ENCODE measurements at regions not wholly inside any gene's neighbourhood (a gene's known extent, or its start where the extent isn't known, plus 50 kb on each side); places are given as distances from the start of the nearest gene placed in this dataset.
A peak's percentile ranks its signal among the peaks of the same experiment; 100 is the strongest.

DNA sequence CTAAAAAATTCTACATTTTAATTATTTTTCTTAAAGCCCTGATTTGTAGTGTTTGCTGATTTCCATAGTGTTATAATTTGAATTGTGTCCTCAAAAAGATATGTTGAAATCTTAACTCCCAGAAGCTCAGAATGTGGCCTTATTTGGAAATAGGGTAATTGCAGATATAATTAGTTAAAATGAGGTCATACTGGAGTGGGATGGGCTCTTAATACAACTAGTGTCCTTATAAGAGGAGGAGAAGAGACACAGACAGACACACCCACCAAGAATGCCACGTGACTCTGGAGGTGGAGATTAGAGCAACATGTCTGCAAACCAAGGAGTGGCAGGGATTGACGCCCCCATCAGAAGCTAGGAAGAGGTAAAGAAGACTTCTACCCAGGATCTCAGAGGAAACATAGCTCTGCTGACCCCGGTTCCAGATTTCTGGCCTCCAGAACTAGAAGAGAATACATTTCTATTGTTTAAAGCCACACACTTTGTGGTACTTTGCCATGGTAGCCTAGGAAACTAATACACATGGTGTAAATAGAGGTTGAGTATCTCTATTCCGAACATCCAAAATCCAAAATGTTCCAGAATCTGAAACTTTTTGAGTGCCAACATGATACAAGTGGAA is 70.5 kb upstream of the IRF2 start:
- peaks cover 0 to 8% (median 0%) of the 10 kb centered on the region in 11 experiments; a peak in 1 of 22 replicates for H3K9me3 ChIP-seq (replicated peaks in 1 of 11)
- TF ChIP-seq Cebpa-rat (IDR thresholded peaks at IDR 0.05): no peak
- no peak overlapping the region for H3K4me2 ChIP-seq
- no peak overlapping the region for H3K4me3 ChIP-seq
- no peak overlapping the region for H3K9ac ChIP-seq
- no peaks in the 10 kb centered on the region for H3K27me3 ChIP-seq
- H4K20me1 ChIP-seq: no peaks in the 10 kb centered on the region
- no peak overlapping the region for H3K27ac ChIP-seq
- H3K4me1 ChIP-seq: peaks cover 13 to 25% (median 19%) of the 10 kb centered on the region in 10 experiments
- H3K36me3 ChIP-seq: no peaks in the 10 kb centered on the region

GRCh38 chr4:184541907-184542306 is 67.6 kb upstream of the IRF2 start:
- Histone ChIP-seq H3K4me2 (no peak overlapping the region), H3K27ac (no peak overlapping the region), H3K4me1 (peaks cover 0 to 17% (median 5%) of the 10 kb centered on the region in 10 experiments; a peak in 15 of 20 replicates), H3K4me3 (no peak overlapping the region), H4K20me1 (no peaks in the 10 kb centered on the region), H3K9me3 (replicated peaks in 1 of 11) (no peaks in the 10 kb centered on the region), H3K27me3 (no peaks in the 10 kb centered on the region), H3K36me3 (no peaks in the 10 kb centered on the region), H3K9ac (no peak overlapping the region)
- TF ChIP-seq Cebpa-rat (IDR thresholded peaks at IDR 0.05): no peak

- Histone ChIP-seq H3K9me3 (replicated peaks in 1 of 11) (no peaks in the 10 kb centered on the region), H3K4me2 (no peak overlapping the region), H3K27me3 (no peaks in the 10 kb centered on the region), H4K20me1 (no peaks in the 10 kb centered on the region), H3K4me3 (no peak overlapping the region), H3K27ac (no peak overlapping the region), H3K4me1 (peaks cover 15 to 25% (median 17%) of the 10 kb centered on the region in 10 experiments), H3K9ac (no peak overlapping the region), H3K36me3 (no peaks in the 10 kb centered on the region)
- TF ChIP-seq Cebpa-rat (IDR thresholded peaks at IDR 0.05): no peak
These were observed 66.0 kb upstream of the IRF2 start for GRCh38 chr4:184540307-184540706.

DNA sequence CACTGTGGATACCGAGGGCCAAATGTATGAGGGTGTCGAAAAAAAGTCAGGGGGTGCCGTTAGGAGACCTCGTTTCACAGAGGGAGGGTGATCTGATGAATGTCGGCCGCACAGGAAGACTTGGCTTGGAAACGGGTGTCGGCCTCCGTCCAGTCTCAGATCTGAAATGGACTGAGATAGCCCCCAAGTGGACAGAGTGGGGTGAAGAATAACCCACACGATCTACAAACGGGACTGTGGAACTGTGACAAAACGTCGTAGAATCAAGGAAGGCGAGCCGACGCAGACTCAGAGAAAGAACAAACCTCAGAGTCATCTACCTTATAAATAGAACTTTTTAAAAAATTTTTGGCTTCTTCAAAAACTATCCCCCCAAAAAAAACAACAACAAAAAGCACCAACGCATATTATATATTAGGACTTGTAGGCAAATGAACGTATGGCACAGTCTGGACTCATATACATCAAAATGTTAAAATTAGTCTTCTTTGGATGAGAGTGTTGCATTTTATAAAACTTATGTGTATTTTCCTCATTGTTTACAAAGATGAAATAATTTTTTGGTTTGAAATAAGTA is 63.8 kb upstream of the IRF2 start:
- H3K27ac ChIP-seq: peak overlapping the region; percentile 90 to 97 (median 93)
- H3K9me3 ChIP-seq (replicated peaks in 1 of 11): no peaks in the 10 kb centered on the region
- H3K9ac ChIP-seq: peak overlapping the region; percentile 87 to 94 (median 89)
- H3K4me2 ChIP-seq: peak overlapping the region; percentile 78 to 93 (median 92)
- peak overlapping the region; percentile 64 to 78 (median 70) for H3K4me3 ChIP-seq
- no peaks in the 10 kb centered on the region for H3K27me3 ChIP-seq
- no peaks in the 10 kb centered on the region for H3K36me3 ChIP-seq
- H4K20me1 ChIP-seq: no peaks in the 10 kb centered on the region
- H3K4me1 ChIP-seq: peaks cover 37 to 47% (median 39%) of the 10 kb centered on the region in 10 experiments
- TF ChIP-seq Cebpa-rat (IDR thresholded peaks at IDR 0.05): no peak

DNA sequence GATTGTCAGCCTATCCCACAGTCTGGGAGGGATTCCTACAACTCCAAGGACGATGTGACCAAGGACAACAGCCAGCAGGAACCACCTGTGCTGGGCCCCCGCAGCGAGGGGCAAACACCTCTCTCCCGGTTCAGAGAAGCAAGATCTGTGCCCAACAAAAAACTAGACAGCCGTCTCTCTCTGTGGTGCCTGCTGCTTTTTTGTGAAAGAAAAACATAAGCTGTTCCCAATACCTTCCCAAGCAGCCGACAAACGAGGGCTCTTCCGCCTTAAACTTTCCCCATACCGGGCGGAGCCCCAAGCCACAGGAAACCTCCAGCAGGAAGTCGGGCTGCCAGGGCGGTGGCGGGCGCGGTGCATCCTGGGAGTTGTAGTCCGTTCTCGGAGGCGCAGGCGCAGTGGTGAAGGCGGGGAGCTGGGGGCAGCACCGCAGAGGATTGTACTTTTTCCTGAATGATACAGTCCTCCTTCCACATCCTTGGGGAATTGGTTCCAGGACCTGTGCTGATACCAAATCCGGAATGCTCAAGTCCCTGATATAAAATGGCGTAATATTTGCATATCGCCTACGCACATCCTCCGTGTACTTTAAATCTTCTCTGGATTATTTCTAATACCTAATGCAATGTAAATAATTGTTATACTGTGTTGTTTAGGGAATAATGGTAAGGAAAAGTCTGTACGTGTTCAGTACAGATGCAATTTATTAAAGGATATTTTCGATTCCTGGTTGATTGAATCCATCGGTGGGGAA is 63.1 kb upstream of the IRF2 start:
- peak in 1 of 11 experiments; percentile 49; a peak in 2 of 22 replicates for TF ChIP-seq Cebpa-rat (IDR thresholded peaks at IDR 0.05)
- H3K4me1 ChIP-seq: peaks cover 43 to 53% (median 46%) of the 10 kb centered on the region in 10 experiments
- peak overlapping the region; percentile 64 to 78 (median 70) for H3K4me3 ChIP-seq
- H3K36me3 ChIP-seq: no peaks in the 10 kb centered on the region
- peak overlapping the region; percentile 90 to 97 (median 93) for H3K27ac ChIP-seq
- H3K9ac ChIP-seq: peak overlapping the region; percentile 87 to 94 (median 89)
- no peaks in the 10 kb centered on the region for H4K20me1 ChIP-seq
- H3K27me3 ChIP-seq: no peaks in the 10 kb centered on the region
- H3K9me3 ChIP-seq (replicated peaks in 1 of 11): no peaks in the 10 kb centered on the region
- peak overlapping the region; percentile 78 to 93 (median 92) for H3K4me2 ChIP-seq

GRCh38 chr4:184536881-184537248 is 62.5 kb upstream of the IRF2 start:
- Histone ChIP-seq H3K4me3 (peak overlapping the region; percentile 64 to 78 (median 70)), H3K9ac (peak overlapping the region; percentile 87 to 94 (median 89)), H3K27ac (peak overlapping the region; percentile 90 to 97 (median 93)), H3K36me3 (no peaks in the 10 kb centered on the region), H3K27me3 (no peaks in the 10 kb centered on the region), H3K9me3 (replicated peaks in 1 of 11) (no peaks in the 10 kb centered on the region), H3K4me1 (peaks cover 43 to 56% (median 47%) of the 10 kb centered on the region in 10 experiments), H3K4me2 (peak overlapping the region; percentile 78 to 93 (median 92)), H4K20me1 (no peaks in the 10 kb centered on the region)
- no peak for TF ChIP-seq Cebpa-rat (IDR thresholded peaks at IDR 0.05)

DNA sequence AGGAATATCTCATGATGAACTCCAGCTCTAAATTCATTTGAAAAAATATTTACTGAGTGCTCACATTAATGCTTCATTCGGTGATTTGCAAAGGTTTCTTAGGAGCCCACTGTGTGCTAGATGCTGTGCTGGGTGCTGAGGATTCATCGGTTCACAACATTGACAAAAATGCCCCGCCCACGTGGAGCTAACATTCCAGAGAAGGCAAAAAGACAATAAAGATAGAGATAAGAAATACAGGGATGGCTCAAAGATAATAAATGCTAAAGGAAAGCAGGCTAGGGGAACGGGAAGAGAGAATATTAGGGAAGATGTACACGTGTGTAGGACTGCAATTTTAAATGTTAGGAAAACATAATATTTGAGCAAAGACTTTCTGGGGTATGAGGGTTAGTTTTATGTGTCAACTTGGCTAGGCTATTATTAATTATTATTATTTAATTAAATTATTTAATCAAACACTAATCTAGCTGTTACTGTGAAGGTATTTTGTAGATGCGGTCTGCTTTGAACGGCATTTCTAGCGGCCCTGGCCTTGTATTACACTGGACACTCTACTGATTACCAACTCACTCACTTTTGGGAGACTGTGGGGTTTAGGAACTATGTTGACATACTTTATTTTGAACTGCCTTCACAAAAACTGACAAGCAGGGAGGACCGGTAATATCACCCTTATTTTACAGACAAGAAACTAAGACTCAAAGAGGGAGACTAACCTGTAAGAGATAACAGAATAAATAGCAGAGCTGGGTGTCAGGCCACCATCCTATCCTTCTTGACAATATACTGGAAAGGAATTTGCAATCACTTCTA is 61.9 kb upstream of the IRF2 start:
- H3K4me2 ChIP-seq: peak overlapping the region; percentile 78 to 93 (median 92)
- H3K27ac ChIP-seq: peak overlapping the region; percentile 90 to 97 (median 93)
- no peak for TF ChIP-seq Cebpa-rat (IDR thresholded peaks at IDR 0.05)
- peak overlapping the region; percentile 87 to 94 (median 89) for H3K9ac ChIP-seq
- no peaks in the 10 kb centered on the region for H3K36me3 ChIP-seq
- H3K9me3 ChIP-seq (replicated peaks in 1 of 11): peaks cover 0 to under 1% (median 0%) of the 10 kb centered on the region in 11 experiments; a peak in 2 of 22 replicates
- H3K27me3 ChIP-seq: no peaks in the 10 kb centered on the region
- H4K20me1 ChIP-seq: no peaks in the 10 kb centered on the region
- peaks cover 43 to 56% (median 47%) of the 10 kb centered on the region in 10 experiments for H3K4me1 ChIP-seq
- peak overlapping the region; percentile 64 to 78 (median 70) for H3K4me3 ChIP-seq

- Histone ChIP-seq H3K27me3 (no peaks in the 10 kb centered on the region), H4K20me1 (no peaks in the 10 kb centered on the region), H3K4me1 (peaks cover 43 to 56% (median 47%) of the 10 kb centered on the region in 10 experiments), H3K9me3 (replicated peaks in 1 of 11) (peaks cover 9 to 16% (median 13%) of the 10 kb centered on the region in 11 experiments), H3K4me3 (peak overlapping the region in 9 of 10 experiments; percentile 1 to 51 (median 42); a peak in 11 of 20 replicates), H3K36me3 (peaks cover 0 to 4% (median 0%) of the 10 kb centered on the region in 11 experiments; a peak in 1 of 22 replicates), H3K9ac (peak overlapping the region; percentile 58 to 89 (median 68); a peak in 21 of 22 replicates), H3K4me2 (peak overlapping the region; percentile 78 to 93 (median 92)), H3K27ac (peak overlapping the region; percentile 55 to 97 (median 92); a peak in 21 of 22 replicates)
- no peak for TF ChIP-seq Cebpa-rat (IDR thresholded peaks at IDR 0.05)
These were observed 60.4 kb upstream of the IRF2 start for GRCh38 chr4:184534511-184535391.

All from BLaER1 treated with 17β-estradiol and CSF1 and Interleukin-3, amounts not matched to agents 10 nM and 100 nM (cell line).